ENCODE measurements at regions not wholly inside any gene's neighbourhood (a gene's known extent, or its start where the extent isn't known, plus 50 kb on each side); places are given as distances from the start of the nearest gene placed in this dataset.

DNA sequence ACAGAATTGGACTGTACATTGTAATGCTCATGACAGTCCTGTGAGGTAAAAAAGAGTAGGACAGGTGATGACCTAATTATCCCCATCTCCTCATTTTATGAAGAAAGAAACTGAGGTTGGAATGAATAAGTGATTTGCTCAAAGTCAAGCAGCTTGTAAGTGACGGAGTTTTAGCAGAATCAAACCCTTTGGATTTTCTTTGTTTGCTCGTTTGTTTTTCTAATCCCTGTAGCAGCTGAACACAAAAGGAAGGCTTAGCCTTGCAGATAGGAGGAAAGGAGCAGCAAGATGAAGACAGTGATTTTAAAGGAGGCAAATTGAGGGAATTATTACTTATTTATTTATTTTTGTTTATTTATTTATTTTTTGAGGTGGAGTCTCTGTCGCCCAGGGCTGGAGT lies 528.4 kb upstream of the AMOT start:
- Histone ChIP-seq H3K27me3 (ENCODE audit: insufficient read depth, poor library complexity, severe bottlenecking) (no peaks in the 10 kb centered on the region), H3K4me3 (replicated peaks; ENCODE audit: insufficient read depth, low read length) (no peak overlapping the region), H3K27ac (replicated peaks) (no peak overlapping the region)
- DNase-seq (ENCODE audit: low read depth in 1 of 2, low spot score in 1 of 2), result no peak
- TF ChIP-seq REST (IDR thresholded peaks at IDR 0.05; ENCODE audit: insufficient replicate concordance, low read depth), result no peak
- TF ChIP-seq GABPA (IDR thresholded peaks at IDR 0.05; ENCODE audit: low read depth), result no peak
- no peak for TF ChIP-seq SPI1 (IDR thresholded peaks at IDR 0.05; ENCODE audit: borderline replicate concordance, low read depth)
- no peak for TF ChIP-seq POLR2AphosphoS5 (IDR thresholded peaks at IDR 0.05; ENCODE audit: low read depth)
- no peak for TF ChIP-seq CTCF (IDR thresholded peaks at IDR 0.05; ENCODE audit: insufficient read depth, low read length)

DNA sequence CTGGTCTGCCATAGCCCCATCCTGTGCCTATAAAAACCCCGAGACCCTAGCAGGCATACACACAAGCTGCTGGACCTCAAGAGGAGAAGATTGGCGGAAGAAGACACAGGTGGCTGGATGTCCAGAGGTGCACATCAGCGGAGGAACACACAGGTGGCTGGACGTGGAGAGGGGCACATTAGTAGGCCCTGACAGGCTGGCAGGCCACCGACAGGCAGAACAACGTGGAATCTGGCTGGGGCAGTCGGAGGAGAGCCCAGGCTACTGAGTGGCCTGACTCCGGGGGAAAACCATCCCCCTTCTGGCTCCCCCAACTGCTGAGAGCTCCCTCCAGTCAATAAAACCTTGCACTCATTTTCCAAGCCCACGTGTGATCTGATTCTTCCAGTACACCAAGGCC lies 512.5 kb upstream of the AMOT start:
- Histone ChIP-seq H3K27ac (replicated peaks) (no peak overlapping the region), H3K27me3 (ENCODE audit: insufficient read depth, poor library complexity, severe bottlenecking) (no peaks in the 10 kb centered on the region), H3K4me3 (replicated peaks; ENCODE audit: insufficient read depth, low read length) (no peak overlapping the region)
- TF ChIP-seq CTCF (IDR thresholded peaks at IDR 0.05; ENCODE audit: insufficient read depth, low read length) (no peak), POLR2AphosphoS5 (IDR thresholded peaks at IDR 0.05; ENCODE audit: low read depth) (no peak), REST (IDR thresholded peaks at IDR 0.05; ENCODE audit: insufficient replicate concordance, low read depth) (no peak), GABPA (IDR thresholded peaks at IDR 0.05; ENCODE audit: low read depth) (no peak), SPI1 (IDR thresholded peaks at IDR 0.05; ENCODE audit: borderline replicate concordance, low read depth) (no peak)
- DNase-seq (ENCODE audit: low read depth in 1 of 2, low spot score in 1 of 2), result no peak

GRCh38 chrX:113330416-113330815 lies 489.8 kb upstream of the AMOT start:
- no peaks in the 10 kb centered on the region for H3K27me3 ChIP-seq (ENCODE audit: insufficient read depth, poor library complexity, severe bottlenecking)
- no peak overlapping the region for H3K27ac ChIP-seq (replicated peaks)
- no peak overlapping the region for H3K4me3 ChIP-seq (replicated peaks; ENCODE audit: insufficient read depth, low read length)
- DNase-seq (ENCODE audit: low read depth in 1 of 2, low spot score in 1 of 2), result no peak
- TF ChIP-seq SPI1 (IDR thresholded peaks at IDR 0.05; ENCODE audit: borderline replicate concordance, low read depth) (no peak), POLR2AphosphoS5 (IDR thresholded peaks at IDR 0.05; ENCODE audit: low read depth) (no peak), REST (IDR thresholded peaks at IDR 0.05; ENCODE audit: insufficient replicate concordance, low read depth) (no peak), GABPA (IDR thresholded peaks at IDR 0.05; ENCODE audit: low read depth) (no peak), CTCF (IDR thresholded peaks at IDR 0.05; ENCODE audit: insufficient read depth, low read length) (no peak)
